A204.1 (cell line): ENCODE measurements at regions not wholly inside any gene's neighbourhood (a gene's known extent, or its start where the extent isn't known, plus 50 kb on each side); places are given as distances from the start of the nearest gene placed in this dataset.
"Not testable (repeated sequence)": the region's sequence is repeated elsewhere in the genome, so short reads cannot be mapped to it uniquely, and the experiment has no call there.

ENCODE experiments used
- FAIRE-seq: peaks from 2 replicates; lab custom pipeline; 2012; peaks lifted over from hg19 to GRCh38; lab: Jason Lieb, UNC

GRCh38 chr7:69106449-69106848, 491.8 kb upstream of the AUTS2 start:
- not testable (repeated sequence) for FAIRE-seq

GRCh38 chr7:69106946-69107345, 491.3 kb upstream of the AUTS2 start:
- not testable (repeated sequence) for FAIRE-seq

- no peak for FAIRE-seq
Observed at GRCh38 chr7:69108097-69108496, 490.2 kb upstream of the AUTS2 start.

GRCh38 chr7:69109246-69109645, 489.0 kb upstream of the AUTS2 start:
- no peak for FAIRE-seq

- no peak for FAIRE-seq
Observed at GRCh38 chr7:69109879-69110278, 488.4 kb upstream of the AUTS2 start.

GRCh38 chr7:69110450-69111050, 487.7 kb upstream of the AUTS2 start:
- FAIRE-seq = no peak

GRCh38 chr7:69114374-69114773, 483.9 kb upstream of the AUTS2 start:
- no peak for FAIRE-seq

- FAIRE-seq = no peak
Observed at GRCh38 chr7:69115788-69116187, 482.5 kb upstream of the AUTS2 start.

- not testable (repeated sequence) for FAIRE-seq
Observed at GRCh38 chr7:69116196-69116595, 482.1 kb upstream of the AUTS2 start.

- FAIRE-seq = no peak
Observed at GRCh38 chr7:69122953-69123352, 475.3 kb upstream of the AUTS2 start.

- no peak for FAIRE-seq
Observed at GRCh38 chr7:69126896-69127479, 471.3 kb upstream of the AUTS2 start.

GRCh38 chr7:69129524-69129923, 468.8 kb upstream of the AUTS2 start:
- no peak for FAIRE-seq

- FAIRE-seq = no peak
Observed at GRCh38 chr7:69129951-69130350, 468.3 kb upstream of the AUTS2 start.

- FAIRE-seq = no peak
Observed at GRCh38 chr7:69130396-69130795, 467.9 kb upstream of the AUTS2 start.

GRCh38 chr7:69134316-69134715, 464.0 kb upstream of the AUTS2 start:
- no peak for FAIRE-seq

GRCh38 chr7:69147631-69148030, 450.6 kb upstream of the AUTS2 start:
- no peak for FAIRE-seq

- no peak for FAIRE-seq
Observed at GRCh38 chr7:69149804-69150782, 448.2 kb upstream of the AUTS2 start.

GRCh38 chr7:69162326-69162725, 435.9 kb upstream of the AUTS2 start:
- FAIRE-seq = no peak

GRCh38 chr7:69162931-69163670, 435.2 kb upstream of the AUTS2 start:
- no peak for FAIRE-seq

GRCh38 chr7:69166979-69167516, 431.2 kb upstream of the AUTS2 start:
- no peak for FAIRE-seq

GRCh38 chr7:69169386-69169785, 428.9 kb upstream of the AUTS2 start:
- FAIRE-seq = no peak
